NCI-H1105 (cell line): ENCODE measurements at regions not wholly inside any gene's neighbourhood (a gene's known extent, or its start where the extent isn't known, plus 50 kb on each side); places are given as distances from the start of the nearest gene placed in this dataset.

Experiments
- DNase-seq: peaks from one replicate; lab custom pipeline; 2025; lab: John Stamatoyannopoulos, UW

DNA sequence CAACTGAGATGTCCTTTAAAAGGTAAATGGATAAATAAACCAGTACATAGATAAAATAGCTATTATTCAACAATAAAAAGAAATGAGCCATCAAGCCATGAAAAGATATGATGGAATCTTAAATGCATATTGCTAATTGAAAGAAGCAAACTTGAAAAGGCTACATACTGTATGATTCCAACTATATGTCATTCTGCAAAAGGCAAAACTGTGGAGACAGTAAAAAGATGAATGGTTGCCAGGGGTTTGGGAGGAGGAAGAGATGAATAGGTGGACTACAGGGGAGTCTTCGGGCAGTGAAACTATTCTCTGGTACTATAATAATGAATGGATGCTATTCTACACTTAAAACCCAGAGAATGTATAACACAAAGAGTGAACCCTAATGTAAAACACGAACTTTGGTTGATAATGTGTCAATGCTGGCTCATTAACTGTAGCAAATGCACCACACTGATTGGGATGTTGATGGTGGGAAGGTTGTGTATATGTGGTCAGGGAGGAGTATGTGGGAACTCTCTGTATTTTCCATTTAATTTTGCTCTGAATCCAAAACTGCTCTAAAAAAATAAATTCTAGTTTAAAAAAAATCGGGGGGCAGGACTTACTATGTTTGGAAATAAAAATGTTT is 73.7 kb upstream of the MYCN start:
- DNase-seq = no peak

DNA sequence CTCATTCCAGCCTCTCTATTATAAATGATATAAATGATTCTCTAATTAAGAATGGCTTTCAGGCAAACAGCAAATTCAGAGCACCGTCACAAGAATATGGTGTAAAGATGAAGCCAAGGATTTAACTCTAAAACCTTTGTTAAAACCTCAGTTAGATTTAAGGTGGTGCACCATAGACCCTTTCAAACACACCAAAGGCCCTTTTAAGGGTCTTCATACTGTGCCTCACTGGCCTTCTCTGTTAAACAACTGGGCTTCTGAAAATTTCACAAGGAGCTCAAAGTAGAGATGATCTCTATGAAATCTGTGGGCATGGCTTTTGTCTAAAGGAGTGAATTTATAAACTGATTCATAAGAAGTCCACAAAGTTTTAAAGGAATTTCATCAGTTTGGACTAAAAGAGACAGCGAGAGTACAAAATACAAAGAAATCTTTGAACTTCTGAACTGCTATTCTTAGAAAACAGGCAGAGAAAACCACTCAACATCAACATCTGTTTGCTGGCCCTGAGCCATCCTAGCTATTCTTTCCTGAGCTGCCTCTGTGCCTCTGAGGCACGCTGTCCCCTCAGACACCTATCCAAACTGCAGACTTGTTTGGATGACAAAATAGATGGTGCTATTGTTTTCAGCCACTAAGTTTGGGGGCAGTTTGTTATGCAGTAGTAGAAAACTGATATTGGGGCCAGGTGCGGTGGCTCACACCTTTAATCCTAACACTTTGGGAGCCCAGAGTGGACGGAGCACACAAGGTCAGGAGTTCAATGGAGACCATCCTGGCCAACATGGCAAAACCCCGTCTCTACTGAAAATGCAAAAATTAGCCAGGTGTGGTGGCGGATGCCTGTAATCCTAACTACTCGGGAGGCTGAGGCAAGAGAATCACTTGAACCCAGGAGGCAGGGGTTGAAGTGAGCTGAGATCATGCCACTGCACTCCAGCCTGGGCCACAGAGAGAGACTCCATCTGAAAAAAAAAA is 72.9 kb upstream of the MYCN start:
- no peak for DNase-seq

DNA sequence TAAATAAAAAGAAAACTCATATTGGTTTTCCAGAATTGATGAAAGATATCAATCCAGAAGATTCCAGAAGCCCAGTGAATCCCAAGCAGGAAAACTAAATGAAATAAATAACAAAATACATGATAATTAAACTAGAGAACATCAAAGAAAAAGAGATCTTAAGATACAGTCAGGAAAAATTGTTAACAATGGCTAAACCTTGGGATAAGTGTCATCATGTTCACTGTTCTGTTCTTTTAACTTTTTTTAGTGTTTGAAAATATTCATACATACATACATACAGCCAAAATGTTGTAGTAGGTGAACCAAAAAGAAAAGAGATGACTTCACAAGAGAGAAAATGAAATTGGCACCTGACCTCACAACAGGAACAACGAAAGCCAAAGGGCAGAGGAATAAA is 72.2 kb upstream of the MYCN start:
- no peak for DNase-seq

DNA sequence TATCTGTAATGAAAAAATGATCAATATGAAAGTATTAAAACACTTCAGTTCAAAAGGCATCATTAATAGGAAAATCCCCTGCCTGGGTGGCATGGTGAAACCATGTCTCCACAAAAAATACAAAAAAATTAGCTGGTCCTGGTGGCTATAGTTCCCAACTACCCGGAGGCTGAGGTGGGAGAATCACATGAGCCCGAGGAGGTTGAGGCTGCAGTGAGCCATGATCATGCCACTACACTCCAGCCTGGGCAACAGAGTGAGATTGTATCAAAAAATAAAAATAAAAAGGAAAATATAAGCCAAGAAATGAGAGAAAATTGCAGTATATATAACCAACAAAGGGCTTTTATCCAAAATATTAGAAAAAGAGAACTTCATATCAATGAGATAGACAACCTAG is 71.6 kb upstream of the MYCN start:
- no peak for DNase-seq

DNA sequence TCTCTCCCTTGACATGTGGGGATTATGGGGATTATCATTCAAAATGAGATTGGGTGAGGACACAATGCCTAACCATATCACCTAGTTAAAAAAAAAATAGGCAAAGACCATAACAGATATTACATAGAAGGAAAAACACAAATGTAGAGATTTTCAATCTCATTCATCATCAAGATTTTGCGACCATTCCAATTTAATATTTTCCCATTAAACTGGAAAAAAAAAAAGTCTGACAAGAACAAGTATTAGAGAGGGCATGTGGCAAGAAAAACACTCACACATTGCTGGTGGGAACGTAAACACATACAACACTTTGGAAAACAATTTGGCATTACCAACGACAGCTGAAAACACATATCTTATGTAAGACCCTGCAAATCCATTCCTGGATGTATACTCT is 71.0 kb upstream of the MYCN start:
- DNase-seq = no peak

DNA sequence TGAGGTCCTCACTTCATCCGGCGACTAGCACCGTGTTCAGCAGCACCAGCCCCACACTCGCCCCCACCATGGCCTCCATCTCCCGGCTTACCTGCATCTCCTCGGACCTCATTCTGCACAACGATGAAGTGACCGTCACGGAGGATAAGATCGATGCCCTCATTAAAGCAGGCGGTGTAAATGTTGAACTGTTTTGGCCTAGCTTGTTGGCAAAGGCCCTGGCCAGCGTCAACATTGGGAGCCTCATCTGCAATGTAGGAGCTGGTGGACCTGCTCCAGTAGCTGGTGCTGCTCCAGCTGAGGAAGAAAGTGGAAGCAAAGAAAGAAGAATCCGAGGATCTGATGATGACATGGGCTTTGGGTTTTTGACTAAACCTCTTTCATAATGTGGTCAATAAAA is 70.5 kb upstream of the MYCN start:
- DNase-seq = no peak

DNA sequence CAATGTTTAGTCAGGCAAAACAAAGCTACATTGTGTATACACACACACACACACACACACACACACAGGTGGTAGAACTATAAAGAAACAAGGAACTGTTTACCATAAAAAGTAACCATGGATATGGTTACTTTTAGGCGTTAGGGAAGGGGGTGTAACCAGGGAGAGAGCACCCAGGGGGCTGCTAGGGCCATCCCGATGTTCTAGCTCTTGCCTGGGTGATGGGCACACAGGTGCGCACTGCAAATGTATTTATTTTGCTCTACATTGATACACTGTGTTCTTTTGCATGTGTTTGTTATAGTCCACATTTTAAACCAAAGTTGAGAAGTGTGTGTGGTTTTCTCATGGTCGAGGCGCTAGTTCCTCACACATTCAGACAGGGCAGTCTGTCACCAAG is 69.8 kb upstream of the MYCN start:
- DNase-seq = no peak

DNA sequence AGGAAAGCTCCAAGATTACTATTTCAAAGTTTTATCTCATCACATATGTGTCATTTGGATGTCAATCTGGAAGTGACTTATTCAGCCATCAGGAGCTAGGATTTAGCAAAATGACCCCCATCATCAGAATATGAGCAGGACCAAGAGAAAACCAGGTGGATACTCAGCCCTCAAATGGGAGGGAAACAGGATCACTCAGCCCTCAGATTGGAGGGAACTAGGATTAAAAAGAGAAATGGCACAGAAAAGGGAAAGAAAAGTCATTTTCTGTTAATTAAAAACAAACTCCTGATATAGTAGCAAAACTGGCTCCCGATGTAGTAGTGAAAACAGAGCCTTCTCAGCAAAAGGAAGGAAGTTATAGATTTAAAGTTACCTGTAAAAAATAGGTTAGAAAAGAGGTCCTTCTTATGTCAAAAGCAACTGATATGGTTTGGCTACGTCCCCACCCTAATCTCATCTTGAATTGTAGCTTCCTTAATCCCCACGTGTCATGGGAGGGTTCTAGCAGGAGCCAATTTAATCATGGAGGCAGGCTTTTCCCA is 69.0 kb upstream of the MYCN start:
- DNase-seq = no peak

DNA sequence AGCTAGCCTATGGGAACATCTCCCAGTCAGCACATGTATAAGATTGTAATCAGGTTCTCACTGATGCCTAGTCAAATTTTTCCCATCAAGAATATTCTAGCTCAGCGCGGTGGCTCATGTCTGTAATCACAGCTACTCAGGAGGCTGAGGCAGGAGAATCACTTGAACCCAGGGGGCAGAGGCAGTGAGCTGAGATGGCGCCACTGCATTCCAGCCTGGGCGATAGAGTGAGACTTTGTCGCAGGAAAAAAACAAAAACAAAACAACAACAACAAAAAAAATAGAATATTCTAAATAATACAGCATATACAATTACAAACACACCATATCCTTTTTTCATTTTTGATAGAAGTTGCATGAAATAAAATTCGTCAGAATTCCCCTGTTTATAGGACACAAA is 67.5 kb upstream of the MYCN start:
- DNase-seq = no peak

DNA sequence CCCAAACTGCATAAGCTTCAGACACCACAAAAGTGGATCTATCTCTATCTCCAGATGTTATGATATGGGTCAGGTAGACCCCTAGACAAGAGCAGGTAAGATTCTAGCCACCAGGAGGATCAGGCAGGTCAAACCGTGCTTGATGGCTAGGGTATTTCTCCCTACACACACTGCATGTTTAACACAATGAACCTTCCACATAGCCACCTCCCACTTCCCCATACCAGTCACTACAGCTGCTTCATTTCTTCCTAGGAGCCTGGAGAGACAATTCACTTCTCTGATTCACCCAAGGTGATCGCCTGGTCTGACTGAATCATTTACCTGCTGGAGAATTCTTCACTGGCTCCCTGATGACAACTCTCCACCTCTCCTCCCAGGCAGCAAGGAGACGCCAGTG is 66.0 kb upstream of the MYCN start:
- no peak for DNase-seq

DNA sequence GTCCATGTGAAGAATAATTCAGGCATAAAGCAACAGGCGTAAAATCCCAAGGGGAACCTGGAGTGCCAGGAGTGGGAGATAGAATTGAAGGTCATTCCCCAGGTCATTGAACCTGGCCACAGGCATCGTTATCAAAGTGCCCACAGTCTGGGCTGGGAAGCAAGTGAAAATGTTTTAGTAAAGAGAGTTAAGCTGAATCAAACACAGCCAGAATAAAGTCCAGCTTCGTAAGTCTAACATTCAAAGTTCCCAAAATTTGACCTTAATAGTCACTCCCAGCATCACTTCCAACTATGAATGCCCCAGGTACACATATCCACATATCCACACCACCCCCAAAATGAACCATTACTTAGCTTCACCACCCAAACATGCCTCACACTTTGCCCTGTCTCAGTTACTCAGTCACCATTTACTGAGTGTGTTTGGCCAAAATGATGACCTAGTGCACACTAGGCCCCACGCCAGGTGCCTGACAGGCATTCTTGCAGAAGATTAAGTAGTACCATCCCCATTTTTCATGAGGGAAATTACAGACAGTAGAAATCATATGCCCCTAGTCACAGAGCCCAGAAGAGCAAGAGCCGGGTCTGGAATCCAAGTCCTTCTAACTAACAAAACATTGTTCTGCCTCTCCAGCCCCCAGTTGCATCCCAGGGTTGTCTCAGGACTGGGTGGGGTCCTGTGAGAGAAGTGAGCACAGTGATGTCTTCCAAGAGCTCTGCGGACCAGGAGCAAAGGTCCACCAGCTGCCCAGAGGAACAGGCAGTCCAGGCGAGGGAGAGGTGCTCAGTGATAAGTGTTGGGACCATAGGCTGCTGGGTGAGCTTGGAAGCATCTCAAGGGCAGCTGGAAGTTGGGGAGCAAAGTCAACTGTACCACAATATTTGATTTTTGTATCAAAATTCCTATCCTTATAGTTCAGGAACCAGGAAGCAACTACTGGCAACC is 65.2 kb upstream of the MYCN start:
- DNase-seq = no peak

DNA sequence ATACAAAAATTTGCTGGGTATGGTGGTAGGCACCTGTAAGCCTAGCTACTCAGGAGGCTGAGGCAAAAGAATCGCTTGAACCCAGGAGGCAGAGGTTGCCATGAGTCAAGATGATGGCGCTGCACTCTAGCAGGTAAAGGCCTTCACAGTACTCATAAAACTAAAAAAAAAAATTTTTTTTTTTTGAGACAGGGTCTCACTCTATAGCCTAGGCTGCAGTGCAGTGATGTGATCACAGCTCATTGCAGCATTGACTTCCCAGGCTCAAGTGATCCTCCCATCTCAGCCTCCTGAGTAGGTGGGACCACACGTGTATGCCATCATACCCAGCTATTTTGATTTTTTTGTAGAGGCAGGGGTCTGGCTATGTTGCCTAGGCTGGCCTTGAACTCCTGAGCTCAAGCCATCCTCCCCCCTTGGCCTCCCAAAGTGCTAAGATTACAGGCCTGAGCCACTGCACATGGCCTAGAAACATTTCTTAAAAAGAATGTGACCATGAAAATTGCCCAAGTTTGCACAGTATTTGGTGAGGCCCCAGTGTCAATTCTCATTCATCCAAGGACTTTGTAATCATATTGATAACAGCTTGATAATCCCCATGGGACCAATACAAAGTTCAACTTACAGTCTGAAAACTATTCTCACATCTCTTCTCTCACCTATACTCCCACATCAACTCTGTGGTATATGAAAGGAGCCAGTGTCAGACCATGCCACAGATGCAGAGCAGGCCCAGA is 64.2 kb upstream of the MYCN start:
- DNase-seq = no peak

DNA sequence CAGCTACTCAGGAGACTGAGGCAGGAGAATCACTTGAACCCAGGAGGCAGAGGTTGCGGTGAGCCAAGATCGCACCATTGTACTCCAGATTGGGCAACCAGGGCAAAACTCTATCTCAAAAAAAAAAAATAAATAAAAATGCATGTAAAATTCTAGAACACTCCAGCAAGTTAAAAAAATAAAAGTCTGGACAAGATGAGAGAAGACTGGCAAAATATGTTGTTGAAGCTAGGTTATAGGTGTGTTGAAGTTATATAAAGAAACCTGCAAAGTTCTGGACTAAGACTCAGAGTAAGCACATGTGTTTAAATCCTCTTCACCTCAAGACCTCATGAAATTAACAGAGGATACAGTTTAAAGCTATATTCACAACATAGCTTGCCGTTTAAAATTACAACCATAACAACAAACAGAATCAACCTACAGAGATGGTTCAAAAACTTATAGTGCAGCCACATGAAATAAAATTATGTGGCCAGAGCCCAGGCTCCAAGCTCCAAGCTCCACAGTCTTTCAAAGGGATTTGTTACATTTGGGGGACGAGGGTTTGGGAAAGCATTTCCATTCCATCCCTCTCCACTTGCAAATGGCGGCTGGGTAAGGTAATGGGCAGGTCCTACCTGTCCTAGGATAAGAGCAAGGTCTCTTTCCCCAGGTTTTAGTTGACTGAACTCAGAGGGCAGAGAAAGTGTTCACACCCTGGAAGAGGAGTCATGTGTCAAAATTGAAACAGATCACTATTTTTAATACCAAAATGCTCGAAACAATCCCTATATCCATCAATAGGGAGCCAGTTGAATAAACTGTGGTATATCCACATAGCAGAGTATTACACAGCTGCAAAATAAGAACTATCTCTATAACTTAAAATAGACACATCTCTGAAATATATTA is 59.9 kb upstream of the MYCN start:
- no peak for DNase-seq

DNA sequence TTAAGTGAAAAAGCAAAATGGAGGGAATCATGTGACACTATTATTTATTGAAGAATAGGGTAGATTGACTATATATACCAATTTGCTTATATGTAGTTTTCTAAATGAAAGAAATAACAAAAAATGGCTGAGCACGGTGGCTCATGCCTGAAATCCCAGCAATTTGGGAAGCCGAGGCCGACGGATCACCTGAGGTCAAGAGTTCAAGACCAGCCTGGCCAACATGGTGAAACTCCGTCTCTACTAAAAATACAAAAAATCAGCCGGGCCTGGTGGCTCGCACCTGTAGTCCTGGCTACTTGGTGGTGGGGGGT is 59.3 kb upstream of the MYCN start:
- DNase-seq = no peak

DNA sequence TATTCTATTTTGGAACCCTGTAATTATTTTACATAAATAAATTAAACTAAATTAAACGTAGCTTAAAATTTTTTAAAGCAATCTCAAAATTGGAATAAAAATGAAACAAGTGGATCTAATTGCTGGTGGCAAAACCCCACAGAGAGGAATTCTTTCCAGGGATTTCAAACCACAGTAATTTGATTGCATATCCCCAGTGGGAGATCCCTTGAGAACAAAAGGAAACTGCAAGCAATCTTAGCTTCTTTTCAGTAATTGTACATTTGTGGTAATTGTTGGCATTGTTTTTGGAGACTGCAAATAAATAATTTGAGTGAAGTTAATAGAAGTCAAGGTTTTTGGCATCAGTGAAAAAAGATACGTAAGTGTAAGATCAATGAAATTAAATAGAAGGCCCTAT is 58.7 kb upstream of the MYCN start:
- no peak for DNase-seq

DNA sequence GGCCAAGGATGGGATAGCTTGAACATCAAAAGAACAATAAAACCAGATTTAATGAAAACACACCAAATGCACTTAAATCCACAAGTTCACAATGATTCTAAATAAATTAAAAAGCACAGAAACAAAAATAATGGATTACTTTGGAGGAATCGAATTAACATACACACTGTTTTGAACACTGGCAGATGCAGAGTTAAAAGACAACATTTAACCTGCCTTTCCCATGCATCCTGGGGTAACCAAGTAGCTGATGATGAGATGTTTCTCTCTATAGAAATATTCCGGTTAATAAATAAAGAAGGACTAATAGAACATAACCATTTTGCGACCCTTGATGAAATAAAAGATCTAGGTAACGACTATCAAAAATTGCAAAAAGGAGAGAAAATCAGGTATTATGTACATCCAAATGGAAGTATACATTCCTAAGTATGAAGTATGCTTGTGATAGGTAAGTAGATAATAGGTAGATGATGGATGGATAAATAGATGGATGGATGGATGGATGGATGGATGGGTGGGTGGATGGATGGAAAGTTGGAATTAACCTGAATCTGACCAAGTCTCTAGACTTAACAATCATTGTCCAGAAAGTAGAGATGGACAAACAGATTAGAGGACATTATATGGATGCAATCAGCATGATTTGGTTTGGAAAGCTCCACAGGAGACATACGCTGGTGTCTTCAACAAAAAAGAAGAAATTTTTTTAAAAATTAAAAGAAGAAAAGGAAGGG is 57.4 kb upstream of the MYCN start:
- DNase-seq = no peak

DNA sequence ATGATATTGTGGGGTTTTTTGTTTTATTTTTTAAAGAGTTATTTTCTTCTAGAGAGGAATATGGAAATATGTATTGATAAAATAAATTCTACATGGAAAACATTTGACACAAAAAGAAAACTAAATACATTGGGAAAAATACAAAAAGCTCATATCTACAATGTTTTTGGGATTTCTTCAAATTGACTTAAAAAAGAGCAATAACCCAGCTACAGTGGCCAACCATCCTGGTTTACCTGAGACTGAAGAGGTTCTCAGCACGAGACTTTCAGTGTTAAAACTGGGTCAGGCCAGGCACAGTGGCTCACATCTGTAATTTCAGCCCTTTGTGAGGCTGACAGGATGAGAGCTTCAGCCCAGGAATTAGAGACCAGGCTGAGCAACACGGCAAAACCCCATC is 56.7 kb upstream of the MYCN start:
- no peak for DNase-seq

DNA sequence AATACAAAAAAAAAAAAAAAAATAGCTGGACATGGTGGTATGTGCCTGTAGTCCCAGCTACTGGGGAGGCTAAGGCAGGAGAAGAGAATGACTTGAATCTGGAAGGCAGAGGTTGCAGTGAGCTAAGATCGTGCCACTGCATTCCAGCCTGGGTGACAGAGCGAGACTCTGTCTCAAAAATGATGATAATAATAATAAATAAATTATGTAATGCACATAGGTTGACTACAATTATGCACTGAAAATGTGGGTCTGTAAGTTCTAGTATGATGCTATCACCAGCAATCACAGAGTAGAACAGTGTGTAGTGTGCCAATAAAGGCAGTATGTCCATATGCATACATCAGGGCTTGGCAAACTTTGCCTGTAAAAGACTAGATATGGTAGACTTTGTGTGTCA is 55.6 kb upstream of the MYCN start:
- DNase-seq = no peak

DNA sequence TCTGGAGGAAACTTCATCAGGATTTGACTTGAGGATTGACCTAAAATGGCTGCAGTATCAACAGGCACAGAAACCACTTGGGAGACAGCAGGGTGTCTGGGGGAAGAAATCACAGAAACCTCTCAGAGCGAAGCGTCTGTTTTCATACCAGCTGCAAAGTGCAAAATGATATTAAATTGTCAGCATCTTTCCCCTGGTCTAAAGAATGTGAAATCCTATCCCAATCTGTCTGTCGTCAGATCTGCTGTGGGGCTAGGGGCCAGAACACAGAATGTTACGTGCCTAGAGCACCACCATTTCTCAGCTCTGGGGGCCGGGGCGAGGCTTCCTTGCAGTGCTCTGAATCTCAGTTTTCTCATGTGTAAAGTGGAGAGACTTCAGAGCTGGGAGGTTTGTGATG is 54.1 kb upstream of the MYCN start:
- DNase-seq = no peak
